ENCODE measurements at regions not wholly inside any gene's neighbourhood (a gene's known extent, or its start where the extent isn't known, plus 50 kb on each side); places are given as distances from the start of the nearest gene placed in this dataset.
A peak's percentile ranks its signal among the peaks of the same experiment; 100 is the strongest.

- H3K4me3 ChIP-seq, result no peak overlapping the region
- 65 to 73% (median 68%) methylated on average over 5 of the region's 5 CpGs for WGBS, 5 donors
- DNase-seq, result no peak
- no peaks in the 10 kb centered on the region for H3K9me3 ChIP-seq
- no peaks in the 10 kb centered on the region for H3K27me3 ChIP-seq (replicated peaks in 1 of 7)
- intact Hi-C loops (cut with DNase I; ENCODE audit: low total_unique reads), result no loop called here
- H3K4me1 ChIP-seq, result peaks cover 0 to 19% (median 3%) of the 10 kb centered on the region in 6 donors
- peak overlapping the region in 1 of 8 donors; percentile 3 for H3K27ac ChIP-seq
- TF ChIP-seq POLR2A (IDR thresholded peaks at IDR 0.05) (no peak), CTCF (IDR thresholded peaks at IDR 0.05 in 8 of 11, conservative IDR thresholded peaks at IDR 0.05 in 3 of 11) (no peak)
- H3K36me3 ChIP-seq, result no peaks in the 10 kb centered on the region
Measured at GRCh38 chr4:10747186-10747585, 62.6 kb upstream of the CLNK start.

- Histone ChIP-seq H3K27me3 (replicated peaks in 1 of 7) (no peaks in the 10 kb centered on the region), H3K27ac (peak overlapping the region in 1 of 8 donors; percentile 3), H3K9me3 (no peaks in the 10 kb centered on the region), H3K4me3 (no peak overlapping the region), H3K36me3 (no peaks in the 10 kb centered on the region), H3K4me1 (peaks cover 0 to 26% (median 3%) of the 10 kb centered on the region in 6 donors)
- intact Hi-C loops (cut with DNase I; ENCODE audit: low total_unique reads), result no loop called here
- WGBS, 5 donors, result 59 to 85% (median 68%) methylated on average over 3 of the region's 3 CpGs
- DNase-seq, result no peak
- TF ChIP-seq CTCF (IDR thresholded peaks at IDR 0.05 in 8 of 11, conservative IDR thresholded peaks at IDR 0.05 in 3 of 11), result no peak
- no peak for TF ChIP-seq POLR2AphosphoS5 (IDR thresholded peaks at IDR 0.05)
- TF ChIP-seq POLR2A (IDR thresholded peaks at IDR 0.05), result no peak
Measured at GRCh38 chr4:10746371-10747171, 62.0 kb upstream of the CLNK start.

- intact Hi-C loops (cut with DNase I; ENCODE audit: low total_unique reads), result no loop called here
- H3K27ac ChIP-seq, result peak overlapping the region in 3 of 8 donors; percentile 34 to 49 (median 38)
- H3K4me3 ChIP-seq, result no peak overlapping the region
- peaks cover 0 to 32% (median 3%) of the 10 kb centered on the region in 6 donors for H3K4me1 ChIP-seq
- no peaks in the 10 kb centered on the region for H3K27me3 ChIP-seq (replicated peaks in 1 of 7)
- WGBS, 5 donors, result 60 to 79% (median 68%) methylated on average over 3 of the region's 3 CpGs
- H3K9me3 ChIP-seq, result no peaks in the 10 kb centered on the region
- TF ChIP-seq CTCF (IDR thresholded peaks at IDR 0.05 in 8 of 11, conservative IDR thresholded peaks at IDR 0.05 in 3 of 11), result no peak
- TF ChIP-seq POLR2AphosphoS5 (IDR thresholded peaks at IDR 0.05), result no peak
- no peak for TF ChIP-seq POLR2A (IDR thresholded peaks at IDR 0.05)
- DNase-seq, result no peak
- no peaks in the 10 kb centered on the region for H3K36me3 ChIP-seq
Measured at GRCh38 chr4:10743357-10743756, 58.8 kb upstream of the CLNK start.

GRCh38 chr4:10741961-10742699, 57.6 kb upstream of the CLNK start:
- H3K27me3 ChIP-seq (replicated peaks in 1 of 7), result no peaks in the 10 kb centered on the region
- intact Hi-C loops (cut with DNase I; ENCODE audit: low total_unique reads), result no loop called here
- peak overlapping the region in 3 of 8 donors; percentile 3 to 38 (median 16) for H3K27ac ChIP-seq
- H3K4me3 ChIP-seq, result no peak overlapping the region
- no peaks in the 10 kb centered on the region for H3K36me3 ChIP-seq
- TF ChIP-seq CTCF (IDR thresholded peaks at IDR 0.05 in 8 of 11, conservative IDR thresholded peaks at IDR 0.05 in 3 of 11) (no peak), POLR2A (IDR thresholded peaks at IDR 0.05) (no peak), POLR2AphosphoS5 (IDR thresholded peaks at IDR 0.05) (no peak)
- H3K9me3 ChIP-seq, result no peaks in the 10 kb centered on the region
- no peak for DNase-seq
- 67 to 89% (median 83%) methylated on average over 1 of the region's 1 CpG for WGBS, 5 donors
- H3K4me1 ChIP-seq, result peaks cover 0 to 32% (median 3%) of the 10 kb centered on the region in 6 donors
